ENCODE measurements at regions not wholly inside any gene's neighbourhood (a gene's known extent, or its start where the extent isn't known, plus 50 kb on each side); places are given as distances from the start of the nearest gene placed in this dataset.

- DNase-seq (ENCODE audit: low read depth, low spot score) = no peak
- TF ChIP-seq, protein P1, sequence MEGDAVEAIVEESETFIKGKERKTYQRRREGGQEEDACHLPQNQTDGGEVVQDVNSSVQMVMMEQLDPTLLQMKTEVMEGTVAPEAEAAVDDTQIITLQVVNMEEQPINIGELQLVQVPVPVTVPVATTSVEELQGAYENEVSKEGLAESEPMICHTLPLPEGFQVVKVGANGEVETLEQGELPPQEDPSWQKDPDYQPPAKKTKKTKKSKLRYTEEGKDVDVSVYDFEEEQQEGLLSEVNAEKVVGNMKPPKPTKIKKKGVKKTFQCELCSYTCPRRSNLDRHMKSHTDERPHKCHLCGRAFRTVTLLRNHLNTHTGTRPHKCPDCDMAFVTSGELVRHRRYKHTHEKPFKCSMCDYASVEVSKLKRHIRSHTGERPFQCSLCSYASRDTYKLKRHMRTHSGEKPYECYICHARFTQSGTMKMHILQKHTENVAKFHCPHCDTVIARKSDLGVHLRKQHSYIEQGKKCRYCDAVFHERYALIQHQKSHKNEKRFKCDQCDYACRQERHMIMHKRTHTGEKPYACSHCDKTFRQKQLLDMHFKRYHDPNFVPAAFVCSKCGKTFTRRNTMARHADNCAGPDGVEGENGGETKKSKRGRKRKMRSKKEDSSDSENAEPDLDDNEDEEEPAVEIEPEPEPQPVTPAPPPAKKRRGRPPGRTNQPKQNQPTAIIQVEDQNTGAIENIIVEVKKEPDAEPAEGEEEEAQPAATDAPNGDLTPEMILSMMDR (IDR thresholded peaks at IDR 0.05; ENCODE audit: low read depth, low read length) = no peak
- no peaks in the 10 kb centered on the region for H3K27me3 ChIP-seq (ENCODE audit: control insufficient read depth, insufficient read depth, low read length)
- H3K4me3 ChIP-seq (ENCODE audit: low read depth, low read length) = no peak overlapping the region
- H3K27ac ChIP-seq (ENCODE audit: low read depth, low read length) = no peak overlapping the region
- ChIA-PET CTCF (no interaction called here), POLR2A (no interaction called here)
- H3K9me3 ChIP-seq (ENCODE audit: control insufficient read depth, insufficient read depth, low read length) = no peaks in the 10 kb centered on the region; the same call in 1 of the 2 replicates
Measured at GRCh38 chr18:76569644-76570419, 74.8 kb upstream of the ZNF516 start.

DNA sequence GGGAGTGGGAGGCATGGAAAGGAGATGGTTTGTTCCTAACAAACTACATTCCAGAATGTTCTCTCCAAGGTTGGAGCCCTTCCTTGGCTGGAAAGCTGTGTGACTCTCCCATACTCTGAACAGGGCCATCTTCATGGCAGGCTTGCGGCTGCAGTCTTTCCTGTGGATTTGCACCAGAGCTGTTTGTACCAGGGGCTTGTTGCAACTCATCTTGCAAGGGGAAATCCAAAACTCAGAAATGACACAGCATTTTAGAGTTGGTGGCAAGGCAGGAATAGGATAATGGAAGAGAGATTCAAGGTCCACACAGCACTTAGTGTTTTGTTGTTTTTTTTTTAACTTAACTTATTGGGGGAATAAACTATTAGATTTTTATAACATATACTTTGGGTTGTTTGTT is 73.7 kb upstream of the ZNF516 start:
- no peak for DNase-seq (ENCODE audit: low read depth, low spot score)
- H3K27ac ChIP-seq (ENCODE audit: low read depth, low read length) = no peak overlapping the region
- H3K27me3 ChIP-seq (ENCODE audit: control insufficient read depth, insufficient read depth, low read length) = no peaks in the 10 kb centered on the region
- TF ChIP-seq, protein P1 (IDR thresholded peaks at IDR 0.05; ENCODE audit: low read depth, low read length) = no peak
- H3K9me3 ChIP-seq (ENCODE audit: control insufficient read depth, insufficient read depth, low read length) = peaks cover under 1% of the 10 kb centered on the region
- ChIA-PET CTCF (no interaction called here), POLR2A (no interaction called here)
- H3K4me3 ChIP-seq (ENCODE audit: low read depth, low read length) = no peak overlapping the region

DNA sequence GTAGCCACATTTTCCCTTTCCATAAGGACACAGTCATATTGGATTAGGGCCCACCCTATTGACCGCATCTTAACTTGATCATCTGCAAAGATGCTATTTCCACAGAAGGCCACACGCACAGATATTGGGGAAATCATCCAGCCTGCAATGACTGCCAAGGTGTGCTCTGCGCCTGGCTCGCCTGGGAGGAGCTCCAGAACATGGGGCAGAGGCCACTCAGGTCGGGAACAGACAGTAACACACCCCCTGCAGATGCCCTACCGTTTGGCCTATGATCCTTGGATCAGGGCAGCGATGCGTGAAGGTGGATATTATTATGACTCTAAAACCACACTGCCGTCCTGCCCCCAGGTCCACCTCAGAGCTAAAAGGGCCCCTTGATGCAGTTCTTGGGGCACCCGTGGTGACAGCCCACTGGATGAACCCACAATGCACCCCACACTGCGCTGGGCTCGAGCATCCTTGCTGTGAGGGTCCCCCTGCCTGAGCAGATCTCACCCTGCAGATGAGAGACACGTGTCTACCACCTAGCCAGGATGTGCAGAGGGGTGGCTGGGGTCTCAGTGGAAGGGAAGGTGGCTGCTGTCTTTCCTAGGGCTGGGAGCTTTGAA is 72.9 kb upstream of the ZNF516 start:
- TF ChIP-seq, protein P1 (IDR thresholded peaks at IDR 0.05; ENCODE audit: low read depth, low read length) = no peak
- ChIA-PET POLR2A (interaction anchor here (0.6 kb wide), 1 partner anchor 56 kb away, joined by 3 read pairs; no protein-coding TSS in a partner anchor), CTCF (no interaction called here)
- DNase-seq (ENCODE audit: low read depth, low spot score) = no peak
- Histone ChIP-seq H3K27ac (ENCODE audit: low read depth, low read length) (no peak overlapping the region), H3K9me3 (ENCODE audit: control insufficient read depth, insufficient read depth, low read length) (peaks cover 8% of the 10 kb centered on the region), H3K27me3 (ENCODE audit: control insufficient read depth, insufficient read depth, low read length) (no peaks in the 10 kb centered on the region), H3K4me3 (ENCODE audit: low read depth, low read length) (no peak overlapping the region)

DNA sequence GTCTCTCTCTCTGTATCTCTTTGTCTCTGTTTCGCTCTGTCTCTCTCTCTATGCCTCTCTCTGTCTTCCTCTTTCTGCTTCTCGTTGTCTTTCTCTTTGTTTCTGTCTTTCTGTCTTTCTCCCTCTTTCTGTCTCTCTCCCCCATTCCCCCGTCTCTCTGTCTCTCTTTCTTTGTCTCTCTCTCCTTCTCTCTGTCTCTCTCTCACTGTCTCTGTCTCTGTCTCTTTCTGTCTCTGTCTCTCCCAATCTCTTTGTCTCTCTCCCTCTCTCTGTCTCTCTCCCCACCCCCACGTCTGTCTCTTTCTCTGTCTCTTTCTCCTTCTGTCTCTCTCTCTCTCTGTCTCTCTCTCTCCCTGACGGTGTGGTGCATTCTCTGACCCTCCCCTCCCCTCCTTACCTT is 71.9 kb upstream of the ZNF516 start:
- H3K9me3 ChIP-seq (ENCODE audit: control insufficient read depth, insufficient read depth, low read length) = peaks cover 14% of the 10 kb centered on the region
- CTCF ChIA-PET = no interaction called here
- DNase-seq (ENCODE audit: low read depth, low spot score) = no peak
- POLR2A ChIA-PET = no interaction called here
- no peak overlapping the region for H3K27ac ChIP-seq (ENCODE audit: low read depth, low read length)
- H3K4me3 ChIP-seq (ENCODE audit: low read depth, low read length) = no peak overlapping the region
- TF ChIP-seq, protein P1 (IDR thresholded peaks at IDR 0.05; ENCODE audit: low read depth, low read length) = no peak
- H3K27me3 ChIP-seq (ENCODE audit: control insufficient read depth, insufficient read depth, low read length) = no peaks in the 10 kb centered on the region

Data from AG04450 (cell line).